WERI-Rb-1 (cell line): ENCODE measurements at regions not wholly inside any gene's neighbourhood (a gene's known extent, or its start where the extent isn't known, plus 50 kb on each side); places are given as distances from the start of the nearest gene placed in this dataset.
A peak's percentile ranks its signal among the peaks of the same experiment; 100 is the strongest.

ENCODE experiments used
- DNase-seq: peaks from one replicate; pipeline ENCODE4 v3.0.0-alpha.2; 2020
- H3K27ac ChIP-seq: fragments of 250-450 bp; sonication (Bioruptor Pico); 2 replicates; pipeline ENCODE4 v1.5.1; 2020; ENCODE audit warnings: mild to moderate bottlenecking, moderate library complexity
- H3K27me3 ChIP-seq: fragments of 250-450 bp; sonication (Bioruptor Pico); 2 replicates; pipeline ENCODE4 v1.5.1; 2021; ENCODE audit warnings: mild to moderate bottlenecking, low read depth, moderate library complexity; ENCODE audit not compliant: insufficient read depth, severe bottlenecking
- H3K36me3 ChIP-seq: fragments of 250-450 bp; sonication (Bioruptor Pico); 2 replicates; pipeline ENCODE4 v1.5.1; 2020; ENCODE audit warnings: mild to moderate bottlenecking, moderate library complexity
- H3K4me3 ChIP-seq: 2 replicates; pipeline ENCODE4 v1.5.1; 2011; ENCODE audit warnings: low read depth, mild to moderate bottlenecking, control low read depth, low read length
- H3K9me3 ChIP-seq: fragments of 250-450 bp; sonication (Bioruptor Pico); 2 replicates; pipeline ENCODE4 v1.5.1; 2021; ENCODE audit warnings: mild to moderate bottlenecking, moderate library complexity; ENCODE audit not compliant: severe bottlenecking
- CTCF ChIP-seq: IDR thresholded peaks from 2 replicates; pipeline ENCODE4 v1.5.1; 2011; ENCODE audit warnings: low read depth, mild to moderate bottlenecking, control low read depth, inconsistent platforms, low read length

- H3K27ac ChIP-seq, result no peak overlapping the region
- TF ChIP-seq CTCF, result no peak
- peaks cover 9% of the 10 kb centered on the region for H3K27me3 ChIP-seq
- H3K36me3 ChIP-seq, result no peaks in the 10 kb centered on the region
- no peak overlapping the region for H3K4me3 ChIP-seq
- no peaks in the 10 kb centered on the region for H3K9me3 ChIP-seq
- peak; percentile 22 for DNase-seq
Observed at GRCh38 chr2:204265681-204266181, 279.5 kb upstream of the PARD3B start.

- H3K36me3 ChIP-seq, result no peaks in the 10 kb centered on the region
- no peak overlapping the region for H3K27ac ChIP-seq
- H3K4me3 ChIP-seq, result no peak overlapping the region
- no peak for TF ChIP-seq CTCF
- H3K9me3 ChIP-seq, result no peaks in the 10 kb centered on the region
- no peak for DNase-seq
- H3K27me3 ChIP-seq, result peaks cover 9% of the 10 kb centered on the region
Observed at GRCh38 chr2:204268458-204268857, 276.8 kb upstream of the PARD3B start.

- DNase-seq, result no peak
- no peak for TF ChIP-seq CTCF
- Histone ChIP-seq H3K9me3 (no peaks in the 10 kb centered on the region), H3K36me3 (no peaks in the 10 kb centered on the region), H3K27ac (no peak overlapping the region), H3K27me3 (peaks cover 9% of the 10 kb centered on the region), H3K4me3 (no peak overlapping the region)
Observed at GRCh38 chr2:204268971-204269370, 276.3 kb upstream of the PARD3B start.

- Histone ChIP-seq H3K4me3 (no peak overlapping the region), H3K36me3 (no peaks in the 10 kb centered on the region), H3K27ac (no peak overlapping the region), H3K27me3 (no peaks in the 10 kb centered on the region), H3K9me3 (no peaks in the 10 kb centered on the region)
- TF ChIP-seq CTCF, result no peak
- no peak for DNase-seq
Observed at GRCh38 chr2:204272089-204272488, 273.2 kb upstream of the PARD3B start.

- DNase-seq, result no peak
- H3K27ac ChIP-seq, result no peak overlapping the region
- H3K9me3 ChIP-seq, result no peaks in the 10 kb centered on the region
- H3K27me3 ChIP-seq, result no peaks in the 10 kb centered on the region
- H3K4me3 ChIP-seq, result no peak overlapping the region
- no peak for TF ChIP-seq CTCF
- H3K36me3 ChIP-seq, result no peaks in the 10 kb centered on the region
Observed at GRCh38 chr2:204272610-204273287, 272.5 kb upstream of the PARD3B start.

GRCh38 chr2:204274429-204274828 is 270.8 kb upstream of the PARD3B start:
- Histone ChIP-seq H3K9me3 (no peaks in the 10 kb centered on the region), H3K36me3 (no peaks in the 10 kb centered on the region), H3K27ac (no peak overlapping the region), H3K4me3 (no peak overlapping the region), H3K27me3 (no peaks in the 10 kb centered on the region)
- TF ChIP-seq CTCF, result no peak
- DNase-seq, result no peak
